Right renal pelvis (tissue), 4 donors: ENCODE measurements at regions not wholly inside any gene's neighbourhood (a gene's known extent, or its start where the extent isn't known, plus 50 kb on each side); places are given as distances from the start of the nearest gene placed in this dataset.
A peak's percentile ranks its signal among the peaks of the same experiment; 100 is the strongest.

ENCODE experiments used
- DNase-seq, 4 donors: peaks; one replicate each; pipeline ENCODE4 v3.0.0-alpha.2; 2013; ENCODE audit warnings: low read depth in 4 of 4, low spot score in 3 of 4, missing footprints in 1 of 4

DNA sequence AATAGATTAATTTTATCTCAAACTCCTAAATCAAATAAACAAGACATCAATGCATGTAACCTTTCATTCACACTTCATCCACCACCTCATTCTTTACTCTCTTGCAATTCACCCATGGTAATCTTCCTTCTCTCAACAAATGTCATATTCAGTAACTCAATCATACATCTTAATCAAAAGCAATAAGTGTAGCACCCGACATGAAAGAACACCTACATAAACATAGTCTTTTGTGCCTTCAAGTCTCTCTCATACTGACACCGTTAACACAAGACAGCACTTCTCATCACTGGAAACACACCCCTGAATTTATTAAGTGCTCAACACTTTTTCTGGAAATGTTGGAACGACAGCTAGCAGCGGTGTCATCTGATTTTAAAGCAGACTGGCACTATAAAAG, 225.9 kb downstream of the TTLL7 start:
- DNase-seq, result no peak

DNA sequence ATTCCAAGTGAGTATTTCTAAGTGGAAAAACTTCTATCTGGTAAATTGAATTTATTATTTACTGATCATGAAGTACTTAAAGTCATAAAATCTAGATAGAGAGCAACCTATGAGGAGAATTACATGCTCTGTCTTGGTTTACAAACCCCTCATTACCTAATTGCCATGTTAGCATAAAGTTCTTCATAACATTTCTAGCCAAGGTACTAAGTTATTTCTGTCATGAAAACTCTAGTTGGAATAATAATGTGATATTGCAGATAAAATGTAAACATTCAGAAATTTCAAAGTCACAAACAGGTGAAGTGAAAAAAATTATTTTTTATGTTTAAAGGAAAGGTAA, 228.6 kb downstream of the TTLL7 start:
- no peak for DNase-seq

DNA sequence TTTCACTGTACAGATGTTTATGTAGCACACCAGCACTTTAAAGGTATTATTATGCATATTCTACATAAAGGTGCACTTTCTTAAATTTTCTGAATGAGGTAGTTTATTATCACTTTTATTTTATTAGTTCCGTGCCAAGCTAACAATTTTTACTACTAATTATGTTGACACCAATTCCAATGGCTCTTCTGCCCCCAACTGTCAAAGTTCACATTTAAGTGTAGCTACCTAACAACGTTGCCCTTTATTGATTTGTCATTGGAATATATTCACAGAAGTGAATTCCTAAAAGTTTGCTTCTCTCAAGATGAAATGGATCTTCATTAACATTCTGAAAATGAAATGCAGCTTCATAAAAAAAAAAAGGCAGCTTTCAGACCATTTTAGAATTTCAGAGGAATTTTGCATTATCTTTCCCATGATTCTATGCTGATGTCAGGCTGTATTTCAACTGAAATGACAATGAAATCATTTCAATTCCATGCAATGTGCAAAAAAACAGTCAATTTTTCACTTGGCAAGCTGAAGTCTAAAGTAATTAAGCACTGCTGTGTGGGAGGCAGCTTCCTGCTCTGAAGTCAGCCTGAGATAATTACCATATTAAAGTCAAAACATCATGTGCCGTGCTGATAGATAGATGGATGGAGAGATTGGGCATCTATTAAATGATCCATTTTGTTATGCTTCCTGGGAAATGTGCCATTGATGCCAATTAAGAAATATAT, 229.2 kb downstream of the TTLL7 start:
- DNase-seq, result no peak

DNA sequence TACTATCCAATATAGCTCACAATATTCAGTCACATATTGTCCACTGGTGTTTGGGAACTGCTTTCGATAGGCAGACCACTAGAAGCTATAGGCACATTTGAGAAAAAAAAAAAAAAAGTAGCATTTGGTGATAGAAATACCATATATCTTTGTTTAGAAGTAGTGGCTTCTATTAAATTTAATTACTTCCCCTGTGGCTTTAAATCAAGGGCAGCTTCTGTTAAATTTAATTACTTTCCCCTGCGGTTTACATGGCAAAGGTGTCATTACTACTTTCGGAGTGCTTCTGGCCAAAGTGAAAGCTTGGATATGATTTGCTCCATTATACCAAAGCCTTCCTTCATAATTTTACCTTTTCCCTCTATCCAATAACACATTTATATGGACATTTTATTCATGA, 229.9 kb downstream of the TTLL7 start:
- DNase-seq, result no peak

DNA sequence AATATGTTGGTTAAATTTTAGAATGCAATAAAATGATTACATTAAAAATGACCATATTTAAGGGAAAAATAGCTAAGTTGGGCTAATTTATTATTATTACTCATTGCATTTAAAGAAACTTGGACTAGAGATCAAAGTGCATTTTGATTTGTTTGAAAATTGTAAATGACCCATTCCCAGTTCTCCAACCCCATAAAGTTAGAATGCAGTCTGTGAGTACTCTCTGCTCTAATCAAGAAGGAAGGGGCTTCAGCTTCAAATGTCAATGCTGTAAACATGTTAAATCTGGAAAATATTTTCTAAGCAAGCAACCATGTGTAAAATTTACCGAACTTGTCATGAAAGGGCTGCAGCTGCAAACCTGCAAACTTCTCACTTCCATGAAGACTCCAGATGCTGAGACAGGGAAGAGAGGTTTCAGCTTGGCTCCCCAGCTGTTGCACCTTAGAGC, 232.7 kb downstream of the TTLL7 start:
- peak; percentile 31 to 57 (median 40) for DNase-seq

DNA sequence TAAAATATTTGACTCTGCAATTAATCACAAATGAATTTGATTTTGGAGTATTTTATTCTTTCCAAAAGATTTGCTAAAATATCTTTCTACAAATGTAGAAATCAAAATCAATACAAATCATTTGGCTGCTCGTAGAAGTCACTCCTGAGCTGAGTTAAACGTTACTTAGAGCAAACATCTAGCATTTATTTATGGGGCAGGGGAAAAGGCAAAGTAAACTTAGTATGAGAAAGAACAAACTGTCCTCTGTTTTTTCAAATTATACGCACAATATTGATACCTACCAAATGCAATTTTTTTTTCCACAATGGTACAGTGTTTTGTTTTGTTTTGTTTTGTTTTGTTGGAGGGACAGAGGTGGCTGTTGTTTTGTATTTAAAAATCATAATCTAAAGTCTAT, 233.8 kb downstream of the TTLL7 start:
- DNase-seq, result no peak

DNA sequence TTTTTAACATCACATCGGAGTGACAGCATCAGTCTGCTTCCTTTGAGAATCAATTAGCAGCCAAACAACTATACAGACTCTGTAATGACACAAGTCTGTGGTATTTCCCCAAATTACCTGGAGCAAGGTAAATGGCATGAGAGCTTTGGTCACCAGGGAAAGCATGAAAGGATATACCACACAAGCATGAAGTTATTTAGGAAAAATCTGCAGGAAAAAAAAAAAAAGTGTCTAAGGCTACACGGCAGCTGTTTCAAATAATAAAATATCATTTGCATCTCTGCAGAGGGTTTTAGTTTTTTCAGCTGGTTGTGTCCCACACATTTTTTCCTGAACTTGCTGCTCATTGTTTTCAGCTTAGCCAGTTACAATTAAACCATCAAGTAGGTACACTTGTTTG, 234.7 kb downstream of the TTLL7 start:
- DNase-seq, result no peak

DNA sequence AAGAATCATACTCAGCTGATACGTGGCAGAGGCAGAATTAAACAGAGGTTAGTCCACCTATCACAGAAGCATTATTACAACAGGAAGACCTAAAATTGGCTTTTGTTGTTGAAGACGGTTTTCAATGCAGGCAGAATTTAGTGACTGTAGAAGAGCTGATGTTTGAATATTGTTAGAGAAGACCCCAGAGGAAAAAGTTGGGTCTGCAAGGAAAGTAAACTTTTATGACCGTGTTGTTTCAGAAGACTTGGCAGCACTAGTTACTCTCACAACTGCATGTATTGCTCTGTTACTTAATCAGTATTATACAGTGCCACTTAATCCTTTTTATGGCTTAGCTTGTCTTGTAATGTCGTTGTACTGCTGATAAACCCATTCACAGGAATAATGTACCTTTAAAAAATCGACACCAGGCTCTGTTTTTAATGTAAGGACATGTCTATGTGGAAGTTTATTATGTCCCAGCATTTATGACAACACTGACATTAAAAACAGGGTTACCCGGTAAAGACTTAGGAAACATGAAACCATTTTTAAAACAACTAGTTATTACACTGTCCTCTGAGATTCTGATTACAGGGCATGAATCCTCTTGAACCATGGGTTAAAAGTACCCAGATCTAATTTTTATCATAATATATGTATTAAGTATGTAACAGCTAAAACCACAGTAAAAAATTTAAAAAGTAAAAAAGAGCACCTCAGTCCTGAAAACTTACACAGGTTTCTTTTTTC, 235.4 kb downstream of the TTLL7 start:
- DNase-seq, result no peak

DNA sequence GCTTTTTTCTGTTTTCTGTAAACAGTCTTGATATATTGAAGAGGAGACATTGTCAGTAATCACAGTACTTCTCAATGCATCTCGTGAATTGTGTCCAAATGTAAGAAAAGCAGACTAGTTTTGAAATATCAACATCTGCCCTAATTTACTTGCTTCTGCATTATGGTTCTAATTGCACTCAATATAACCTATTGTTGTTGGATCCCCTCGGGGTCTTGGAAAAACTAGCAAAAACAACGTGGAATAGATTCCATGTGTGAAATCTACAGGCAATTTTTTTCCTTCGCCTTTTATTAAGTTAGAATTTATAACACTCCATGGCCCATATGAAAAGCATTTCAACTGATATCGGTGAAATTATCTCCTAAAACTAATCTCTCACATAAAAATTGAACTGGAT, 236.5 kb downstream of the TTLL7 start:
- no peak for DNase-seq

DNA sequence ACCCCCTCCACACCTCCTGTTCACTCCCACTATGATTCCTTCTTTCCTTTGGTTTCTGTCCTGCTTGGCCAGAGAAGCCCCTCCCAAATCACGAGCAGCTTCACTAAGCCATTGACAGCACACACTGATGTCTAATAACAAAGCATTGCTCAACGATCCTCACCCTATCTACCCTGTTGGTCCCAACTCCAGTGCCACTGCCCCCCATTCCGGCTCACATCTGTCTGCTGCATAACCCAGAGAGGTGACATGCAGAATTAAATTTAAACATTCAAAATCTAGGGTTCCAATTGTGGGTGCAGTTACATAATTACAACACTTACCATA, 236.9 kb downstream of the TTLL7 start:
- no peak for DNase-seq

DNA sequence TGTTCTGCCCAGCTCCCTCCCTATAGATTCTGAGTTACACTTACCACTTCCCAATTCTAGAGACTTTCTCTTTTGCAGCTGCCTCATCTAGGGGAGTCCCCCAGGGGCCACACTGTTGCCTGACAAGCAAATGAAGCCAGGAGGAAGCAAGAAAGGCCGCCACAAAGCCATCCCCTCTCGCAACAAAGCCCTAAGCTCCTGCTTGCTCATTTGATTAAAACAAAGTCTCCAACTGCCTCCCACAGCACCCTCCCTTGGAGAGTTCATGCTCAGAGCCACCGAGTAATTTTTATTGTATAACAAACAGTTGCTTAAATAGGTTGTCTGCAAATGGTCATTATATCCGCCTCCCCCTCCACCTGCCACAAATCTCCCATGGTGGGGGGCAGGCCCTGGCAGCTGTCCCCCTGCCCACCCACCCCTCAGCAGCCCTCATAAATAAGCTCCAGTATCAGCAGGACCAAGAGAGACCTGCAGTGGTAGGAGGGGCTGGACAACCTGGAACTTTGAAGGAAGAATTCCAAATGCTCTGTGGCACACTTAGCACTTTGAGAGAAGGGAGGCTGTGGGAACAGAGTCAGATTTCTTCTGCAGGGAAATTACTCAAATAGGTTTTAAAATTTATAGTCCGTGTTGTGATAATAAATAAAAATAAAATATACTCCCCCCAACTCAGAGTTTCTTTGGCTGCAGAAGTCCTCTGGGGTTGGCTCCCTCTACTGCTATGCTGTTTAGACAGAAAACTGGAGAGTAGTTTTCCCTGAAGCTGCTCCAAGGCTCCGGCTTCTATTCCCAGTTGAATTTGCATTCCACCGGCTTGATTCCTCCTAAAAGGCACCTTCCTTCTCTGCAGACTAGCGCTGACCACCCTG, 237.5 kb downstream of the TTLL7 start:
- peak in 3 of 4 donors; percentile 43 to 75 (median 63) for DNase-seq

DNA sequence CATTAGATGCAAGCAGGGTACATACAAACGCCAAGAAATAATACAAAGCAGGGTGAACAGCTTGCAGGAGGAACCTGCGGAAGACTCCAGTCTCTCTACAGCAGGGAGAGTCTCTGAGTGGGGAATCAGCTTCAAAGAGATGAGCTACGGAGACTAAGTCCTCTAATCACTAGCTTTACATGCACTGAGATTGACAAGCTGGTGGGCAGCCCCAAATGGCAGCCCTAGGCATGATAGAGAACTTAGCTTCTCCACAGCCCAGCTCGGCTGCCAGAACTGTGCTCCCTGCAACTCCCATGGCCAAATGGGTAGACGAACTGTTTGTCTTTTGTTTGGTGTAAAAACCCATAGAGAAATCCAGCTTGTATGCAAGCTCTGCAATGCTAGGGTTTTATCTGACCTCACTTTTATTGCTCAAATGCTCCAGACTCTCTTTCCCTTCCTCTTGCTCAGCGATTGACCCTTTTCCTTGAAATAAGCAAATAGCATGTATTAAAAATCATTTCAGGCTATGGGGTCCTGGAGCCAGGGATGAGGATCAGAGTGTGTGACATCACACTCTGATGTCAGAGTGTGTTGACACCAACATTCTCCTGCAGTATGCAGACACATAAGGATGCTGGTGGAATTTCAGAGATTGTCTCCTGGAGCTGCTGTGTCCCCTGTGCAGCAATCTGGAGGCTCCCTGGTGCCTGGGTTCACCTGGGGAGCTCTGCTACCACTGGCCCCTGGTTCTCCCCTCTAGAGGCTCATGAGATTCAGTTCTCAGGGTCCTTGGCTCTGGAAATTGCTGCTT, 238.5 kb downstream of the TTLL7 start:
- no peak for DNase-seq

DNA sequence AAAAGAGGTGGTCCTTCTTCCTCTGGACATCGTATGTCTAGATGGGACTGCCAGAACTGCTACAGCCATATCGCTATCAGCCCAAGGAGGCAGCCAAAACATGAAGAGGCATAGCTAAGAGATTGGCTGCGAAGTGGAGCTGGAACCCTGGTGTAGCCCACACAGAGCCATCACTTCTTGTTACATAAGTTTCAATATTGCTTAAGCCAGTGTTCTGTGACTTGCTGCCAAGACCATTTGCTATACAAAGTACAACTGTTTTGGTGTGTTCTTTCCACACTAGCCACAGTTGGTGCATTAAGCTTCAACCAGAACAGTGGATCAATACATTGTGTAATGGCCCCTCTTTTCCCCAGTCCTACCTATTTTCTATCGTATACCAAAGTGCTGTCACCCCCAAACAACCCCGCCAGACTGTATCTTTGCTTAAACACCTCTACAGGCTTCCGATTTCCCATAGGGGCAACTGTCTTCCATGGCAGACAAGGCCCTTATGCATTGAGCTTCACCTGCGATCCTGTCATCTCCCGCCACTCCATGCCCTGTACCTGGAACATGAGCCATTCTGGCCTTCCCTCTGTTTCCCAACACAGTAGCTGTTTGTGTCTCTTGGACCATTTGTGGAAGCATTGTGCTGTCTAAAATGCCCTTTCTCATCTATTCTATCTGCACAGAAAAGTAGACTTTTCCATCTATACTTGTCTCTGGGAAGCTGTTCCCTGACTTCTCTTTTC, 241.8 kb downstream of the TTLL7 start:
- no peak for DNase-seq

DNA sequence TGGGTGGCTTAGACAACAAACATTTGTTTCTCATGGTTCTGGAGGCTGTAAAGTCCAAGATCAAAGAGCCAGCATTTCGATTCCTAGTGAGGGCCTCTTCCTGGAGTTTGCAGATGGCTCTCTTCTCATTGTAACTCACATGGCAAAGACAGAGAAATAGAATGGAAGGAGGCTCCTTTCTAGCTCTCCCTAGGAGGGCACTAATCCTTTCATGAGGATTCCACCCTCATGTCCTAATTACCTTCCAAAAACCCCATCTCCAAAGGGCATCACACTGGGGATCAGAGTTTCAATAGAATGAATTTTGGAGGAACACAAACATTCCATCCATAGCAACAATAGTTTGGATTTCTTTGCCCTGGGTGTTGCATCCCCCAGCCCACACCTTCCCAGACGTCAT, 247.3 kb downstream of the TTLL7 start:
- no peak for DNase-seq

DNA sequence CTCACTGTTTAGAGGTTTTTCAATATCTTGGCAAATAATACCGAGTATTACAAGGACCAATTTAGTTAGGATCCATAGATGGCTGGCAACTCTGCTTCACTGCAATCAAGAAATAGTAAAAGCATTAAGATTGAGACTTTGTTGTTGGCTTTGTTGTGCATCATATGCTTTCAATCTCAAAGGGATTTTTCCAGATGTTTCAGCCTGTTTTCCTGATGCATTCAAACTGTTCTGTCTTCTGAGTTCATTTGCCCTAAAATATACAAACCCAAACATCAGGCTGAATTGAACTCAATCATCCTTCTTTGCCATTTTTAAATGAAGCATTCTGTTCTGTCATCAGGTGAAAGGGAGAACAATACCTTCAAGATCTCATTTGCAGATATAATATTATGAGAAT, 248.7 kb downstream of the TTLL7 start:
- DNase-seq, result no peak

DNA sequence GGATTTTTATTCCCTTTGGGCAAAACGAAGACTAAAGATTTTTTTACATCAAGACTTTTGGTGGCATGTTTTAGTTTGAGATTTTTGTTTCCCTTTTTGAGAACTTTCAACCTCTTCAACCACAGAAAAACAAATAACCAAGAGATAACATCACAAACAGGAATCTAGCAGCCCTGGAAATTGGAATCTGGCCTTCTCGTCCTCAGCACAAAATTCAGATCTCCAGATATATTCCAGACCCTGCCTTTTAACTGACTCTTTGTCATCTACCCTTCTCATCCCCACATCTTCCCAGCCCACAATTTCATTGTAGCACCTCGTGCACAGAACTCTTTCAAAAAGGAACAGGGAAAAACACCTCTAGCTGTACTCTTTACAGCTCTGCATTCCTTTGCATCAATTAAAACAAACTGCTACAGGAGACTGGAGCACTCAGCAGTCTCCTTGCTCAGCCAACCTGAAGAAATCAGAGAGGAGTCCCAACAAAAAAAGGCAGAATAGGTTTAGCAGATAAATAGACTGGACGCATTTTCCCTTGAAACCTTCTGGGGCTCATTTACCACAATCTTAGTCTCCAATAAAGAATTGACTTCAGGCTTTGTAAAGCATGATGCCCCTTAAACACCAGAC, 251.0 kb downstream of the TTLL7 start:
- DNase-seq, result no peak

DNA sequence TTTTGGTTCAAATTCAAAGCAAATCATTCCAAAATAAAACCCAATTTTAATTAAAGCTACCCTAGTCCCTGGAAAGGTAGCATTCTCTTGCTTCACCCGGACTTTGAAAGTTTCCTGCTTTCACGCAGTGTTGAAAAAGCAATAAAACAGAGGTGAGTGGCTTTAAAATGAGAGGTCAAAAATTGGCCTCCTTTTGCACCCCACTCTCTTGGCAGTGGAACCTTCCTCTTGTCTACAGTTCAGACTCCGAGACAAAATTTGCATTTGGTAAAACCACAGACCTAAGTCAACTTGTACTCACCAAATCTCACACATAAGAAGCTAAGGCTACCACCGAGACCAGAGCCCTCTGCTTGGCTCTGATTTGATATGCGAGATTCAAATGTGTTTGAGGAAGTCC, 252.7 kb downstream of the TTLL7 start:
- no peak for DNase-seq

DNA sequence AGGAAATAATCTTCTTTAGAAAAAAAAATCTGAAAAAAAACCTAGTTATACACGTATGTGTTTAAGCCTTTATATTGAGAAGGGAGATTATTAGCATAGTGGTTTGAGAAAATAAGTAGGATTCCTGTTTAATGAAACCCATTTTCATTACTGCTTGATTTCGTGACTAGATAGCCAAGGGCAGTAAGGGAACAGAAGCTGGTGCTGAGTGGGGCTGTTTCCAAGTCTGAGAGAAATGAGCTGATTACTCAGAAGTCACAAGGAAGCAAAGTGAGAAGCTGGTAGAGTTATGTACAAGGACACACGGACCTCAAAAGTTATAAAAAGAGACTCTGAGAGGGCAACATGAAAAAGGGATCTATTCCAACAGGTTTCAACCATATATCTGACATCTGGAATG, 256.5 kb downstream of the TTLL7 start:
- DNase-seq, result no peak

DNA sequence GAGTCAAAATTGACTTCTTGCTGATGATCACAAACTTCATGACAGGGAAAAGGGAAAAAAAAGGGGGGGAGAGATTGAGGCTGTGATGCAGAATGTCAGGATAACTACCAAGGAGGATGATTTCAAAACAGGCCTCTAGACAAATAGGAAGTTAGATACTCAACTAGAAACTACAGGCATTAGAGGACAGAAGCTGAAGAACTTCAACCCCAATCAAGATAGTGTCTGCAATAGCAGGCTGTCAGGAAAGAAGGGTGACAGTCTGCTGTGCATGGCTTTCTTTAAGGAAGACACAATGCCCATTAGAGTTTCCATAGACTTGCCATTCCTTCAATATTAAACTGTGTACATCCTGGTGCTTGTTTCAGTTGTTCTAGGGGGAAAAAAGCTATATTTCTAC, 257.2 kb downstream of the TTLL7 start:
- no peak for DNase-seq

DNA sequence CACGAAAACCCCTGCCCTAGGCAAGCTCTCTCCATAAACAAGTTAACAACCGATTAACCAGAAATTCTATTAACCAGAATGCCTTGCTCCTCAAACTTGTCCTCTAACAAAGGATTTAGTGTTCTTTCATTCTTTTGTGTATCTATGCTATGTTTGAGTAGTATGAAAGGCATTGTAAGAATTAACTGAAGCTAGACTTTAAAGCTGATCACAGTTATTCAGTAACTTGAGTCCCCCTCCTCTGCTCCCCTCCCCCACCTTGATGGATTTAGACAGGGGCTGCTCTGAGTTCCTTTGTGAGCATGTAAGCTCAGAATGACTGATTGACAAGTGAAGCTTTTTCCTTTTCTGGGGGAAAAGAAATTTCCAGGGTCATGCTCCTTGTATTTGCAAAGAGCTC, 257.6 kb downstream of the TTLL7 start:
- DNase-seq, result peak in 1 of 4 donors; percentile 22
